ENCODE measurements at regions not wholly inside any gene's neighbourhood (a gene's known extent, or its start where the extent isn't known, plus 50 kb on each side); places are given as distances from the start of the nearest gene placed in this dataset.

DNA sequence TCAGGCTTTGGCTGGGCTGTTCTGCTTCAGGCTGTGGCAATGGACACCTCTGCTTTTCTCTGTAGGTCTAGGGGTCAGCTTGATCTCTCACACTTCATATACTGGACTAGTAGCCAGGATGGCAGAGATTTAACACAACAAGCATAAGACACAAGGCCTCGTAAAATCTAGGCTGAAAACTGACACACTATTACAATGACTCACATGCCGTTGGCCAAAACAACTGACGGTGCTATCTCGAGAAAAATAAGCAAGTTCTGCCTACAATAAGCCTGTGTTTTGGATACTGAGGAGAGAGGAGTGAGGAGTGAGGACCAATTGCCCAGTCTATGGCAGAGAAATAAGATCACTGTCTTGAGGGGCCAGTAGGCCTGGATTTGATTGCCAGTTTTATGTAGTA is 840.7 kb upstream of the ADAMTS5 start:
- Histone ChIP-seq H3K9me1 (ENCODE audit: control insufficient read depth, extremely low read depth, insufficient read depth, low read length) (no peaks in the 10 kb centered on the region), H3K79me2 (ENCODE audit: control insufficient read depth, insufficient read depth, low read length) (no peaks in the 10 kb centered on the region), H3K36me3 (ENCODE audit: control insufficient read depth in 2 of 2, extremely low read depth in 1 of 2, insufficient read depth in 2 of 2, low read length in 2 of 2) (no peaks in the 10 kb centered on the region), H3K4me3 (ENCODE audit: control insufficient read depth in 2 of 3, extremely low read depth in 1 of 3, insufficient read depth in 2 of 3, low read depth in 1 of 3, low read length in 3 of 3) (no peak overlapping the region), H3K4me1 (ENCODE audit: control insufficient read depth, extremely low read depth, insufficient read depth, low read length) (no peaks in the 10 kb centered on the region), H3K9ac (ENCODE audit: control insufficient read depth, extremely low read depth, insufficient read depth, low read length) (no peak overlapping the region), H4K20me1 (ENCODE audit: control insufficient read depth, extremely low read depth, insufficient read depth, low read length) (no peaks in the 10 kb centered on the region), H3K9me3 (ENCODE audit: control insufficient read depth, low read depth, low read length) (no peaks in the 10 kb centered on the region), H3K27ac (ENCODE audit: control insufficient read depth, insufficient read depth, low read length) (no peak overlapping the region), H2AFZ (ENCODE audit: control insufficient read depth, low read length) (no peak overlapping the region), H3K27me3 (ENCODE audit: control insufficient read depth, extremely low read depth, insufficient read depth, low read length) (no peaks in the 10 kb centered on the region), H3K4me2 (ENCODE audit: control insufficient read depth, extremely low read depth, insufficient read depth, low read depth, low read length) (no peak overlapping the region)
- DNase-seq (ENCODE audit: low read depth, low spot score) (no peak), FAIRE-seq (no peak)
- dilution Hi-C loops (cut with MboI; ENCODE audit: extremely low pct_ligation_motif_present, low sequenced_read_pairs), result no loop called here
- TF ChIP-seq, protein P1, sequence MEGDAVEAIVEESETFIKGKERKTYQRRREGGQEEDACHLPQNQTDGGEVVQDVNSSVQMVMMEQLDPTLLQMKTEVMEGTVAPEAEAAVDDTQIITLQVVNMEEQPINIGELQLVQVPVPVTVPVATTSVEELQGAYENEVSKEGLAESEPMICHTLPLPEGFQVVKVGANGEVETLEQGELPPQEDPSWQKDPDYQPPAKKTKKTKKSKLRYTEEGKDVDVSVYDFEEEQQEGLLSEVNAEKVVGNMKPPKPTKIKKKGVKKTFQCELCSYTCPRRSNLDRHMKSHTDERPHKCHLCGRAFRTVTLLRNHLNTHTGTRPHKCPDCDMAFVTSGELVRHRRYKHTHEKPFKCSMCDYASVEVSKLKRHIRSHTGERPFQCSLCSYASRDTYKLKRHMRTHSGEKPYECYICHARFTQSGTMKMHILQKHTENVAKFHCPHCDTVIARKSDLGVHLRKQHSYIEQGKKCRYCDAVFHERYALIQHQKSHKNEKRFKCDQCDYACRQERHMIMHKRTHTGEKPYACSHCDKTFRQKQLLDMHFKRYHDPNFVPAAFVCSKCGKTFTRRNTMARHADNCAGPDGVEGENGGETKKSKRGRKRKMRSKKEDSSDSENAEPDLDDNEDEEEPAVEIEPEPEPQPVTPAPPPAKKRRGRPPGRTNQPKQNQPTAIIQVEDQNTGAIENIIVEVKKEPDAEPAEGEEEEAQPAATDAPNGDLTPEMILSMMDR (optimal IDR thresholded peaks at IDR 0.05 in 1 of 3, IDR thresholded peaks at IDR 0.05 in 1 of 3, conservative IDR thresholded peaks at IDR 0.05 in 1 of 3; ENCODE audit: extremely low read depth in 1 of 3, insufficient read depth in 2 of 3, low read length in 3 of 3), result no peak
- no peak for TF ChIP-seq EZH2 (IDR thresholded peaks at IDR 0.05; ENCODE audit: low read length)

DNA sequence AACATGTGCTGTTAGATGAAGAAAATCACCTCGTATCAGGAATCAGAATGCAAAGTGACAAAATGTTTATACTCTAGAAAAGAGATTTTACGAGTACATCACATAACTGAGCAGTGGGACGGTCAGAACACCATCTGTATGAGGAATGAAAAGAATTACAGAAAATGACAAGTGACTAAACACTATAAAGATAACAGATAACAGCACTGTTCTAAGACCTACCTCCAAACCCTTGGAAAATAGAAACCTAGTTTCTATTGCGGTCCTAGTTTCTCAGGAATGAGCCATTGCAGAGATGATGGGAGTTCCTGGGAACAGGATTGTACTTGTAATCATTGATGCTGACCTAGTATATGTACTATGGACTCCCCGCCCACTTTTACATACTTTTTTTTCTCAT is 839.4 kb upstream of the ADAMTS5 start:
- no peaks in the 10 kb centered on the region for H3K36me3 ChIP-seq (ENCODE audit: control insufficient read depth in 2 of 2, extremely low read depth in 1 of 2, insufficient read depth in 2 of 2, low read length in 2 of 2)
- H3K4me2 ChIP-seq (ENCODE audit: control insufficient read depth, extremely low read depth, insufficient read depth, low read depth, low read length), result no peak overlapping the region
- DNase-seq (ENCODE audit: low read depth, low spot score) (no peak), FAIRE-seq (no peak)
- no peak for TF ChIP-seq EZH2 (IDR thresholded peaks at IDR 0.05; ENCODE audit: low read length)
- TF ChIP-seq, protein P1 (optimal IDR thresholded peaks at IDR 0.05 in 1 of 3, IDR thresholded peaks at IDR 0.05 in 1 of 3, conservative IDR thresholded peaks at IDR 0.05 in 1 of 3; ENCODE audit: extremely low read depth in 1 of 3, insufficient read depth in 2 of 3, low read length in 3 of 3), result no peak
- no peaks in the 10 kb centered on the region for H3K9me3 ChIP-seq (ENCODE audit: control insufficient read depth, low read depth, low read length)
- H3K4me1 ChIP-seq (ENCODE audit: control insufficient read depth, extremely low read depth, insufficient read depth, low read length), result no peaks in the 10 kb centered on the region
- H3K79me2 ChIP-seq (ENCODE audit: control insufficient read depth, insufficient read depth, low read length), result no peaks in the 10 kb centered on the region
- no peak overlapping the region for H2AFZ ChIP-seq (ENCODE audit: control insufficient read depth, low read length)
- H3K4me3 ChIP-seq (ENCODE audit: control insufficient read depth in 2 of 3, extremely low read depth in 1 of 3, insufficient read depth in 2 of 3, low read depth in 1 of 3, low read length in 3 of 3), result no peak overlapping the region
- no peaks in the 10 kb centered on the region for H3K27me3 ChIP-seq (ENCODE audit: control insufficient read depth, extremely low read depth, insufficient read depth, low read length)
- H4K20me1 ChIP-seq (ENCODE audit: control insufficient read depth, extremely low read depth, insufficient read depth, low read length), result no peaks in the 10 kb centered on the region
- H3K27ac ChIP-seq (ENCODE audit: control insufficient read depth, insufficient read depth, low read length), result no peak overlapping the region
- dilution Hi-C loops (cut with MboI; ENCODE audit: extremely low pct_ligation_motif_present, low sequenced_read_pairs), result no loop called here
- H3K9ac ChIP-seq (ENCODE audit: control insufficient read depth, extremely low read depth, insufficient read depth, low read length), result no peak overlapping the region
- no peaks in the 10 kb centered on the region for H3K9me1 ChIP-seq (ENCODE audit: control insufficient read depth, extremely low read depth, insufficient read depth, low read length)
